Left lobe of liver (tissue), 2 donors: ENCODE measurements at regions not wholly inside any gene's neighbourhood (a gene's known extent, or its start where the extent isn't known, plus 50 kb on each side); places are given as distances from the start of the nearest gene placed in this dataset.

Source experiments
- ATAC-seq: fragments of 200-7000 bp; cut with Tn5 transposase; one replicate; pipeline ENCODE4 v1.9.1; 2020; ENCODE audit warnings: mild to moderate bottlenecking, moderate library complexity
- DNase-seq: peaks from one replicate; pipeline ENCODE4 v3.0.0-alpha.2; 2020; ENCODE audit warnings: low spot score
- donor health status: DM: no; HTN: no; CAD: no; lungs with moderate emphysema.
- donor health status: DM: no; HTN: yes; CAD: no.

DNA sequence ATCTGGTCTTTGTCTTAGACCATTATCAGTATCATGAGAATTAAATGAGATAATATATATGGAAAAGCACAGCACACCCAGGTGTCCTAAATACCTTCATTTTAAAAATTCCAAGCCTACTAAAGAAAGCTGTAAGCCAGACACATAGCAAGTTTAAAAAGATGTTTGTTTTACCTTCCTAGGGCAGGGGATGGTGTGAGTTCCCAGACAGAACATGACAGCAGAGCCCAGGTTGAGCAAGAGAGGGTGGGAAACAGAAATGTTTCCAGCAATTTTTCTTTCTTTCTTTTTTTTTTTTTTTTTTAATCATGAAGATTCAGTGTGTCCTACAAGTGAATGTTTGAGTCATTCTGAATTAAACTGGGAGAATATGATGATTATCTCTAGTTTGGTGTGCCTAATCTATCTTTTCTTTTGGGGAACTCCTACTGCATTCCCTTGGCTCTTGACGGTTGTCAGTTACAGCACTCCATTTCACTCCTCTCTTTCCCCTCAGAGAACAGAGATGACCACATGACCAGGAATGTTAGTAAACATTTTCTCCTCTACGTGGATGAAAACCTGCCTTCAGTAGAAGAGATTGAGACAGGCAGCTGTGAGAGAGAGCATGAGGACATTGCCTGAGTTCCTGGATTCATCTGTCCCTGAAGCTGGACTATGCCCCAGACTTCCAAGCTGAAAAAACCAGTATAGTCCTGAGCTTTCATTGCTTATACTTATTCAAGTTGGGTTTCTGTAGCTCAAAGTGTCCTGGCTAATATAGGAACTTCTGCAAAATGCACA, 54.5 kb upstream of the ARL14 start:
- DNase-seq (peak; percentile 58), ATAC-seq (peak; percentile 85)

DNA sequence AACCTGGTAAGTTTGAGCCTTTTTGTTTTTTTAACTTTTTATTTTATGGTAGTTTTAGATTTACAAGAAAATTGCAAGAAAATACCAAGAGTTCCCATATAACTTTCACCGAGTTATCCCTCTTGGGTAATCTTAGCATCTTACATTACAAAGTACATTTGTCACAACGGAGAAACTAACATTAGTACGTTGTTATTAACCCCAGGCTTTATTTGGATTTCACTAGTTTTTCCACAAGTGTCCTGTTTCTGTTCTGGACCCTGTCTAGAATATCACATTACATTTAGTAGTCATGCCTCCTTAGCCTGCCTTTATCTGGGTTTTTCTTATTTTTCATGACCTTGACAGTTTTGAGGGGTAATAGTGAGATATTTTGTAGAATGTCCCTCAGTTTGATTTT, 53.5 kb upstream of the KPNA4 start:
- ATAC-seq (no peak), DNase-seq (no peak)

DNA sequence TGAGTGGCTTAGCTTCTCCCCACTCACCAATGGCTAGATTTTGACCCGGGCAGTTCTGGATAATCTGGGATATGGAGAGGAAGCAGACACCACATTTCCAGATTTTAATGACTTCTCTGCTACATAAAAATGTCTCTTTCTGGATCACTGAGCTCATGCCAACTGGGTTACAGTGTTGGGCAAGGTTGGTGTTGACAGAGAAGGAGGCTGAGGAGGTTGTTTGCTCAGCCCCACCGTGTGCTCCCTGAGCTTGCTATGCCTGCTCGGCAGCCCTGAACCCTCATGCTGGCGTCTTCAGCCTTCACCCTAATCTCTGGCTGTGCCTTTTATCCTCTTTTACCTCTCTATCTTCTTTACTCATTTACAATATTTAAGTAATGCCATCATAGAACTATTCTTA, 53.0 kb upstream of the KPNA4 start:
- peak; percentile 78 for ATAC-seq
- peak; percentile 73 for DNase-seq

DNA sequence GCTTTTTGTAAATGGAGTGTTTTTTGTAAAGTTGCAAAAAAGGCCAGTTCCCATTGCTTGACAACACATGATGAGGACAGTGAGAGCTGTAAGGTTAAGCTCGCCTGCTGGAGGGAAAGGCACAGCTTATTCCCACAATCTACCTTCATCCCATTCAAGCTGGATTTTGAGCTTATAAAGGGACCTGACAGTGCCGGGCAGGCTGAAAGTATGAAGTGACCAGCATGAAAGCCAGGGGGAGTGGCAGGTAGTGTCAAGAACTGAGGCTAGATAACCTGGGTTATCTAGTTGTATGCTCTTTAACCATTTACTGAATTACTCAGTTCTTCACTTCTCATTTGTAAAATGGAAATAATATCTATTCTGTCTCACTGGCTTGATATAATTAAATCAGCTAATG, 52.3 kb upstream of the KPNA4 start:
- DNase-seq: peak; percentile 70
- ATAC-seq: peak; percentile 80

DNA sequence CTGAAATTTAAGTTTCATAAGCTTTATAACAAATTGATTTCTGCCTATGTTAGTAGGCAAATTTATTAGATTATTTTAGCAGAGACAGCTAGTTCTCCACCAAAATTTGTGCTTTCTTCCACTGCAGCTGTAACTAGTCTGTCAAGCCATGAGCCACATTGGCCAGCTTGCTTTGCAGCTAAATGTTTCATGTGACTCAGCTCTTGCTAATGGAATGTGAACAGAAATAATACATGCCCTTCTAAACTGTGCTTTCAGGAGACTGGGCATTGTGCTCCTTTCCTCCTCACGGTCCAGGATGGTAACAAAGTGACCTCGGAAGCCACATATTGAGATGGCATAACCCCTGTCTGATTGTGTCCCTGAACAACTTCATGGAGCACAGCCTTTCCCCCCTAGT, 51.3 kb upstream of the KPNA4 start:
- ATAC-seq (no peak), DNase-seq (no peak)

DNA sequence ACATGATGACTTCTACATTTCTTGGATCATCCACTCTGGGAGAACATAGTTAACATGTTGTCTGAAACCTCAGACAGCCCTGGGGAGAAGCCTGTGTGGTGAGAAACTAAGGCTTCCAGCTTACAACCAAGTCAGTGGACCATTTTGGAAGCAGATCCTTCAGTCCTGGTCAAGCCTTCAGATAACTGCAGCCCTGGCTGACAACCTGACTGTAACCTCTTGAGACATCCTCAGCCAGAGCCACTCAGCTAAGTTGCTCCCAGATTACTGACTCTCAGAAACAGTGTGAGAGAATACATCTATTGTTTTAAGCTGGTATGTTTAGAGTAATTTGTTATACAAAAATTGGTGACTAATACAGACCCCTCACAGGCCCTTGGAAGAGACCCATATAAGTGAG, 50.9 kb upstream of the KPNA4 start:
- DNase-seq: no peak
- no peak for ATAC-seq
